ENCODE measurements at regions not wholly inside any gene's neighbourhood (a gene's known extent, or its start where the extent isn't known, plus 50 kb on each side); places are given as distances from the start of the nearest gene placed in this dataset.

DNA sequence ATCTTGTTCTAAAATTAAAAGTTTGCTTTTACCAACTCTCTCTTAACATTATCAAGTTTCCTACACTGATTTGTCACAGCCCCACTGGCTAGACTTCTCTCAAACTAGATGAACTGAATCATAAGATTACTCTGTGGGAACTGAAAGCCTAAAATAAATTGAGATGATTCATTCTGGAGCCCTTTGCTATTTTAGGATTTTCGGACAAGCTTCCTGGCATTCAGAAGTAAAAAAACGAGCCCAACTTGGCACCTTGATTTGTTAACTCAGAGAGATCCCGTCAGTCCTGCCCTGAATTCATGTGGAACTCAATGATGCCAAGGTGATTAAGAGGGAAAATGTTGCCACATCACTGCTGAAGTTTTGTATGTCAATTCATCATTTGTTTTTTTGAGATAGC, 122.0 kb upstream of the NRSN1 start:
- no peak for DNase-seq
- TF ChIP-seq, protein P1, sequence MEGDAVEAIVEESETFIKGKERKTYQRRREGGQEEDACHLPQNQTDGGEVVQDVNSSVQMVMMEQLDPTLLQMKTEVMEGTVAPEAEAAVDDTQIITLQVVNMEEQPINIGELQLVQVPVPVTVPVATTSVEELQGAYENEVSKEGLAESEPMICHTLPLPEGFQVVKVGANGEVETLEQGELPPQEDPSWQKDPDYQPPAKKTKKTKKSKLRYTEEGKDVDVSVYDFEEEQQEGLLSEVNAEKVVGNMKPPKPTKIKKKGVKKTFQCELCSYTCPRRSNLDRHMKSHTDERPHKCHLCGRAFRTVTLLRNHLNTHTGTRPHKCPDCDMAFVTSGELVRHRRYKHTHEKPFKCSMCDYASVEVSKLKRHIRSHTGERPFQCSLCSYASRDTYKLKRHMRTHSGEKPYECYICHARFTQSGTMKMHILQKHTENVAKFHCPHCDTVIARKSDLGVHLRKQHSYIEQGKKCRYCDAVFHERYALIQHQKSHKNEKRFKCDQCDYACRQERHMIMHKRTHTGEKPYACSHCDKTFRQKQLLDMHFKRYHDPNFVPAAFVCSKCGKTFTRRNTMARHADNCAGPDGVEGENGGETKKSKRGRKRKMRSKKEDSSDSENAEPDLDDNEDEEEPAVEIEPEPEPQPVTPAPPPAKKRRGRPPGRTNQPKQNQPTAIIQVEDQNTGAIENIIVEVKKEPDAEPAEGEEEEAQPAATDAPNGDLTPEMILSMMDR (conservative IDR thresholded peaks at IDR 0.05), result no peak
- TF ChIP-seq EZH2 (IDR thresholded peaks at IDR 0.05; ENCODE audit: low read depth), result no peak
- intact Hi-C loops (cut with micrococcal nuclease; ENCODE audit: unreplicated experiment), result no loop called here

DNA sequence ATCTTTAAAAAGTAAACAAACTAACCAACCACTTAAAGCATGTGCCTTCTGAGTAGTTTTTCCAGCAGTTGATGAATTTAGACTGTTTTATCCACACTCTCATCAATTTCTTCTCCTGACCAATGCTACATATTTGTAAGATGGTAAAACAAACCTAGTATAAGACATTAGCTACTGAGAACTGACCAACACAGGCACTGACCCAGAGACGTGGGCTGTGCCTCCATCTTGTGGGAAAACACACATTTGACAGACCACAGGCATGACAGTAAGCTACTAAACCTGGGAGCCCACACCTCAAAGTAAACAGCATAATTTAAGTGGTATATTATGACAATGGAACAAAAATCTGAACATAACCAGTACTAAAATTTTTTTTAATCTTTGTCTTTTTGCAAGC, 121.4 kb upstream of the NRSN1 start:
- no peaks in the 10 kb centered on the region for H3K36me3 ChIP-seq (ENCODE audit: low read depth)
- no peaks in the 10 kb centered on the region for H3K9me2 ChIP-seq (ENCODE audit: insufficient read depth)
- no peak overlapping the region for H2AFZ ChIP-seq
- BruUV-seq (replicated peaks), result no TSS peak
- TF ChIP-seq EZH2 (IDR thresholded peaks at IDR 0.05; ENCODE audit: low read depth), result no peak
- TF ChIP-seq, protein P1 (conservative IDR thresholded peaks at IDR 0.05), result no peak
- H3K4me3 ChIP-seq, result no peak overlapping the region
- H3K4me1 ChIP-seq (replicated peaks; ENCODE audit: insufficient read depth), result no peaks in the 10 kb centered on the region
- H3K79me2 ChIP-seq (ENCODE audit: low read depth), result no peaks in the 10 kb centered on the region
- no peaks in the 10 kb centered on the region for H3K27me3 ChIP-seq (ENCODE audit: insufficient read depth, low read depth)
- intact Hi-C loops (cut with micrococcal nuclease; ENCODE audit: unreplicated experiment), result no loop called here
- H3K9me3 ChIP-seq (ENCODE audit: insufficient read depth, low read depth), result no peaks in the 10 kb centered on the region
- no peak overlapping the region for H3K4me2 ChIP-seq
- H3F3A ChIP-seq (ENCODE audit: insufficient read depth, low read depth), result no peaks in the 10 kb centered on the region
- no peak for DNase-seq
- no peaks in the 10 kb centered on the region for H4K20me1 ChIP-seq (ENCODE audit: insufficient read depth)
- H3K27ac ChIP-seq, result no peak overlapping the region
- POLR2A ChIA-PET (ENCODE audit: unreplicated experiment), result no interaction called here
- CTCF ChIA-PET, result interaction anchor here (0.6 kb wide), 1 partner anchor 152 kb away, joined by 3 read pairs; no protein-coding TSS in a partner anchor

More for the DNA sequence above, 122.0 kb upstream of the NRSN1 start:
- ChIA-PET POLR2A (ENCODE audit: unreplicated experiment) (no interaction called here), CTCF (no interaction called here)
- Histone ChIP-seq H3K9me2 (ENCODE audit: insufficient read depth) (no peaks in the 10 kb centered on the region), H3K4me1 (replicated peaks; ENCODE audit: insufficient read depth) (no peaks in the 10 kb centered on the region), H3K79me2 (ENCODE audit: low read depth) (no peaks in the 10 kb centered on the region), H3K9me3 (ENCODE audit: insufficient read depth, low read depth) (no peaks in the 10 kb centered on the region), H3F3A (ENCODE audit: insufficient read depth, low read depth) (no peaks in the 10 kb centered on the region), H3K27ac (no peak overlapping the region), H3K36me3 (ENCODE audit: low read depth) (no peaks in the 10 kb centered on the region), H4K20me1 (ENCODE audit: insufficient read depth) (no peaks in the 10 kb centered on the region), H2AFZ (no peak overlapping the region), H3K27me3 (ENCODE audit: insufficient read depth, low read depth) (no peaks in the 10 kb centered on the region), H3K4me2 (no peak overlapping the region), H3K4me3 (no peak overlapping the region)
- BruUV-seq (replicated peaks), result no TSS peak

DNA sequence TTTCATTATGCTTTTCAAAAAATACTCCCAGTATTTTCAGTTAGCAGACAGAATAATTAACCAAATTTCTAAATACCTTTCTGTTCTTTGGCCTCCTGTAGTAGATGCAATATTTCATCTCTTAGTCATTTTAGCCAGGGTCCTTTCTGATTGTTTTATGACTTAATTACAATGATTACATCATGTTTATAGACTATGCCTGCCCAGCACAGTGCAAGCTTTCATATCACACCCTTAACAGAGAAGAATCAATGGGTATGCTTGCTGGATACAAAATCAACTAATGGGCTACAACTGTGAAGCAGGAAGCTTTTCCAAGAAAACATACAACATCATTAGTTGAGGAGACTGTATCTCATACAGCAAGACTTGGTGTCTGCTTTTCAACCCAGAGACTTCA, 119.8 kb upstream of the NRSN1 start:
- ChIA-PET POLR2A (ENCODE audit: unreplicated experiment) (no interaction called here), CTCF (no interaction called here)

More for the DNA sequence above, 119.8 kb upstream of the NRSN1 start:
- Histone ChIP-seq H3K4me3 (no peak overlapping the region), H3K4me1 (replicated peaks; ENCODE audit: insufficient read depth) (no peaks in the 10 kb centered on the region), H3K4me2 (no peak overlapping the region), H3F3A (ENCODE audit: insufficient read depth, low read depth) (no peaks in the 10 kb centered on the region), H3K9me2 (ENCODE audit: insufficient read depth) (no peaks in the 10 kb centered on the region), H3K79me2 (ENCODE audit: low read depth) (no peaks in the 10 kb centered on the region), H3K36me3 (ENCODE audit: low read depth) (no peaks in the 10 kb centered on the region), H4K20me1 (ENCODE audit: insufficient read depth) (no peaks in the 10 kb centered on the region), H3K9me3 (ENCODE audit: insufficient read depth, low read depth) (no peaks in the 10 kb centered on the region), H2AFZ (no peak overlapping the region), H3K27me3 (ENCODE audit: insufficient read depth, low read depth) (no peaks in the 10 kb centered on the region), H3K27ac (no peak overlapping the region)
- intact Hi-C loops (cut with micrococcal nuclease; ENCODE audit: unreplicated experiment), result no loop called here
- DNase-seq, result no peak
- TF ChIP-seq, protein P1 (conservative IDR thresholded peaks at IDR 0.05), result no peak
- TF ChIP-seq EZH2 (IDR thresholded peaks at IDR 0.05; ENCODE audit: low read depth), result no peak
- no TSS peak for BruUV-seq (replicated peaks)
